OCI-LY3 (cell line): ENCODE measurements at regions not wholly inside any gene's neighbourhood (a gene's known extent, or its start where the extent isn't known, plus 50 kb on each side); places are given as distances from the start of the nearest gene placed in this dataset.

Experiments
- H2AFZ ChIP-seq: fragments of 200-600, 300-600 bp; shearing (Covaris generic); 2 replicates; pipeline ENCODE4 v1.6.0; 2014; ENCODE audit warnings: antibody characterized with exemption, low read depth, low read length
- H3K27ac ChIP-seq: fragments of 200-600, 300-600 bp; sonication (generic); 2 replicates; pipeline ENCODE4 v1.5.1; 2014; ENCODE audit warnings: mild to moderate bottlenecking, low read length, moderate library complexity, mixed read lengths
- H3K27me3 ChIP-seq: fragments of 200-600, 300-600 bp; sonication (generic); 2 replicates; pipeline ENCODE4 v1.6.1; 2014; ENCODE audit warnings: low read depth, low read length, mixed read lengths
- H3K36me3 ChIP-seq: fragments of 200-600, 300-600 bp; sonication (generic); replicated peaks from 2 replicates; pipeline ENCODE3; 2014; ENCODE audit warnings: low read depth, low read length, mixed read lengths
- H3K4me1 ChIP-seq: fragments of 300-600, 200-600 bp; sonication (generic); 2 replicates; pipeline ENCODE4 v1.6.1; 2014; ENCODE audit warnings: low read length, mixed read lengths
- H3K4me2 ChIP-seq: fragments of 200-600, 300-600 bp; sonication (generic); 2 replicates; pipeline ENCODE4 v1.6.1; 2014; ENCODE audit warnings: low read length, mixed read lengths
- H3K4me3 ChIP-seq: fragments of 300-600, 200-600 bp; sonication (generic); 2 replicates; pipeline ENCODE4 v1.5.1; 2014; ENCODE audit warnings: antibody characterized with exemption, mild to moderate bottlenecking, low read length, moderate library complexity
- H3K79me2 ChIP-seq: fragments of 300-600, 200-600 bp; shearing (Covaris generic); 2 replicates; pipeline ENCODE4 v1.6.1; 2014; ENCODE audit warnings: mild to moderate bottlenecking, low read length, mixed read lengths
- H3K9ac ChIP-seq: fragments of 300-600, 200-600 bp; shearing (Covaris generic); 2 replicates; pipeline ENCODE4 v1.6.0; 2014; ENCODE audit warnings: mild to moderate bottlenecking, low read length, moderate library complexity
- H3K9me3 ChIP-seq: fragments of 200-600, 300-600 bp; shearing (Covaris generic); 2 replicates; pipeline ENCODE4 v1.6.1; 2014; ENCODE audit warnings: low read length, mixed read lengths; ENCODE audit not compliant: insufficient read depth
- H4K20me1 ChIP-seq: fragments of 200-600, 300-600 bp; sonication (generic); 2 replicates; pipeline ENCODE4 v1.6.1; 2016; ENCODE audit warnings: low read length, mixed read lengths; ENCODE audit not compliant: insufficient read depth
- EZH2phosphoT487 ChIP-seq: fragments of 200-600 bp; shearing (Covaris generic); IDR thresholded peaks from 2 replicates; pipeline ENCODE4 v1.6.1; 2018; ENCODE audit warnings: antibody characterized with exemption, mixed run types, low read depth
- TF ChIP-seq, protein P1 (sequence below): fragments of 200-600, 300-600 bp; sonication (generic); IDR thresholded peaks from 2 replicates; pipeline ENCODE4 v1.5.1; 2014; ENCODE audit warnings: antibody characterized with exemption, low read length, low read depth

DNA sequence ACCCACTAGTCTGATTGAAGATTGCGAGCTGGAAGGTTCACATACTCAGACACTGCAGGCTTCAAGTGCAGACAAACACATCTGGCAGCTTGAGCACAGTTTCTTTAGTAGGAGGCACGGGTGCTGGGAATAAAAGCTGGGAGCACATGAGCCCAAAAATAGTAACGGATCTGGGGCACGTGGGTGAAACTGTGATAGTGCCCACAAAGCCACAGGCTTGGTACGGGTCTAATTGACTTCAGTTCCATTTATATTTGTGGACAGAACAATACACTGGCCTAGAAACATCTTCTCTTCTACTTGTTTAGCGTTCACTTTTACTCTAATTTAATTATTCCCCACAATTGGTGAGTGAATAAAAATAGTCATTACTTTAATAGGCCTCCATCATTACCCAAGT lies 2370.7 kb downstream of the PCDH7 start:
- H3K9me3 ChIP-seq: no peaks in the 10 kb centered on the region
- H3K27ac ChIP-seq: no peak overlapping the region
- no peak overlapping the region for H3K4me2 ChIP-seq

DNA sequence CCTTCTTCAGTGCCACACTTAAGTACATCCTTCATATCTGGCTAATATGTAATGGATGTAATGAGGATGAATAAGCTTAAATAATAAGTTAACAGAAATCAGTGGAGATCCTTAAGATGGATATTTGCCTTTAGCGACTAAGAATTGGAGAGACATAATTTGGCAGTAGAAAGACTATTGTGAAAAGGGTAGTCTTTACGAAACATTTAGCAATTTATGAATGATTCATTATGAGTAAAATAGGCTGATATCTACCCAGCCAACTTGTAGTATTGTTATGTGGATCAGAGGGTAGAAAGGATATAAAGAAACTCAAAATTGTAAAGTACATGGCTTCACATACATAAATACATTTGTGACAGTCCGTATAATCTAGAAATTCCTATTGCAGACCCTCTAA lies 2371.8 kb downstream of the PCDH7 start:
- H4K20me1 ChIP-seq: no peaks in the 10 kb centered on the region
- H3K4me3 ChIP-seq: no peak overlapping the region
- H3K9me3 ChIP-seq: no peaks in the 10 kb centered on the region
- H3K79me2 ChIP-seq: no peaks in the 10 kb centered on the region
- no peak overlapping the region for H3K27ac ChIP-seq
- H3K4me1 ChIP-seq: no peaks in the 10 kb centered on the region
- no peak for TF ChIP-seq EZH2phosphoT487
- TF ChIP-seq, protein P1, sequence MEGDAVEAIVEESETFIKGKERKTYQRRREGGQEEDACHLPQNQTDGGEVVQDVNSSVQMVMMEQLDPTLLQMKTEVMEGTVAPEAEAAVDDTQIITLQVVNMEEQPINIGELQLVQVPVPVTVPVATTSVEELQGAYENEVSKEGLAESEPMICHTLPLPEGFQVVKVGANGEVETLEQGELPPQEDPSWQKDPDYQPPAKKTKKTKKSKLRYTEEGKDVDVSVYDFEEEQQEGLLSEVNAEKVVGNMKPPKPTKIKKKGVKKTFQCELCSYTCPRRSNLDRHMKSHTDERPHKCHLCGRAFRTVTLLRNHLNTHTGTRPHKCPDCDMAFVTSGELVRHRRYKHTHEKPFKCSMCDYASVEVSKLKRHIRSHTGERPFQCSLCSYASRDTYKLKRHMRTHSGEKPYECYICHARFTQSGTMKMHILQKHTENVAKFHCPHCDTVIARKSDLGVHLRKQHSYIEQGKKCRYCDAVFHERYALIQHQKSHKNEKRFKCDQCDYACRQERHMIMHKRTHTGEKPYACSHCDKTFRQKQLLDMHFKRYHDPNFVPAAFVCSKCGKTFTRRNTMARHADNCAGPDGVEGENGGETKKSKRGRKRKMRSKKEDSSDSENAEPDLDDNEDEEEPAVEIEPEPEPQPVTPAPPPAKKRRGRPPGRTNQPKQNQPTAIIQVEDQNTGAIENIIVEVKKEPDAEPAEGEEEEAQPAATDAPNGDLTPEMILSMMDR: no peak
- no peaks in the 10 kb centered on the region for H3K36me3 ChIP-seq
- no peak overlapping the region for H3K4me2 ChIP-seq
- no peak overlapping the region for H3K9ac ChIP-seq
- H3K27me3 ChIP-seq: no peaks in the 10 kb centered on the region
- H2AFZ ChIP-seq: no peak overlapping the region

More for the DNA sequence above, 2370.7 kb downstream of the PCDH7 start:
- Histone ChIP-seq H3K9ac (no peak overlapping the region), H3K4me3 (no peak overlapping the region), H3K36me3 (no peaks in the 10 kb centered on the region), H4K20me1 (no peaks in the 10 kb centered on the region), H3K79me2 (no peaks in the 10 kb centered on the region), H3K27me3 (no peaks in the 10 kb centered on the region), H2AFZ (0 out of 2 replicates have a peak overlapping the region, but pooled peaks have one; percentile 8), H3K4me1 (no peaks in the 10 kb centered on the region)
- no peak for TF ChIP-seq EZH2phosphoT487

DNA sequence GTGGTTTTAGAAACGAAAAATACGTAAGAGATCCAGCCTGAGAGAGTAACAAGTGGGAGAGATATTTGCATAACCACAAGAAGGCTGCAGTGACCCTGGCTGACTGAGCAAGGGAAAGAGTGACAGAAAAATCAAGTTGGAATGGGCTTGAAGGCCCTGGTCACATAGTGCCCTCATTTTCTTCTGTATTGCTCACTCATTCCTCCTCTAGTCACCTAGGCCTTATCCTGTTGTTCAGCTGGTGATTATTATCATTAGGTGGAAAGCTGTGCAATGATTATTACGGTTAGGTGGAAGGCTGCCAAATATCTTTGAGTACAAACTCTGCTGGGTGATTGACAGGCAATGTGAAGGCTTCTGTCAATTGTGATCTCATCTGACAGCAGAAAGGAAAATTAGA lies 2384.1 kb downstream of the PCDH7 start:
- no peak overlapping the region for H3K27ac ChIP-seq
- H3K27me3 ChIP-seq: no peaks in the 10 kb centered on the region
- H3K4me3 ChIP-seq: no peak overlapping the region
- peaks cover 14% of the 10 kb centered on the region for H3K4me1 ChIP-seq
- H3K36me3 ChIP-seq: no peaks in the 10 kb centered on the region
- H3K9ac ChIP-seq: no peak overlapping the region
- no peak for TF ChIP-seq EZH2phosphoT487
- TF ChIP-seq, protein P1: no peak
- peak overlapping the region; percentile 14 for H3K4me2 ChIP-seq
- H3K79me2 ChIP-seq: no peaks in the 10 kb centered on the region
- no peaks in the 10 kb centered on the region for H4K20me1 ChIP-seq
- no peaks in the 10 kb centered on the region for H3K9me3 ChIP-seq
- no peak overlapping the region for H2AFZ ChIP-seq

DNA sequence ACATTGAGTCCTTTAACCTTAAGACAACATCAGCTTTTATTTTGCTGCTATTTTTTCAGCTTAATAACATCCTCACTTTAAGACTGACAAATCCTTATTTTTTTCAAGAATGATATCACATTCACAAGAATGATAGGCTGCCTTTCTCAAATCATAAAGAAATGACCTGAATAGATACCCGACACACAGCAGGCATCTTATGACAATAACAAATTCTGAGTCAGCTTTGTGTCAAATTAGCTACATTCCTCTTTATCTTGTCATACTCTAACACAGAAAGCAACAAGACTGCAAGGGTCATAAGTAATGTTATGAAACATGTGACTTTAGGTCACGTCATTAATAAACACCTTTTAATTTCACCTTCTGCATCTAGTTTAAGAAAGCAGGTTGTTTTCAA lies 2387.6 kb downstream of the PCDH7 start:
- Histone ChIP-seq H3K9me3 (no peaks in the 10 kb centered on the region), H2AFZ (no peak overlapping the region), H4K20me1 (no peaks in the 10 kb centered on the region), H3K9ac (no peak overlapping the region), H3K36me3 (no peaks in the 10 kb centered on the region), H3K27me3 (no peaks in the 10 kb centered on the region), H3K4me2 (no peak overlapping the region), H3K79me2 (no peaks in the 10 kb centered on the region), H3K4me1 (peaks cover 14% of the 10 kb centered on the region), H3K27ac (no peak overlapping the region), H3K4me3 (no peak overlapping the region)
- TF ChIP-seq EZH2phosphoT487: no peak
- TF ChIP-seq, protein P1: no peak

DNA sequence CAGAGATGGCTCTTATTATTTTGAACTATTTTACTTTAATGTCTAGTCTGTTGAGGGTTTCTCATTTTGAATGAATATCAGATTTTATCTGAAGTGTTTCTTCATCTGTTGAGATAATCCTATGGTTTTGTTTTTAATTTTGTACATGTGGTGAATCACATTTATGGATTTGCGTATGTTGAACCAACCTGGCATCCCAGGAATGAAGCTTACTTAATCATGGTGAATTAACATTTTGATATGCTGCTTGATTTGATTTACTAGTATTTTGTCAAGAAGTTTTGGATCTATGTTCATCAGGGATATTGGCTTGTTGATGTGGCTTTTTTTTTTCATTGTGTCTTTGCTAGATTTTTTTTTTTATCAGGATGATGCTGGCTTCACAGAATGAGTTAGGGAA lies 2390.9 kb downstream of the PCDH7 start:
- no peak overlapping the region for H3K9ac ChIP-seq
- H3K79me2 ChIP-seq: no peaks in the 10 kb centered on the region
- no peaks in the 10 kb centered on the region for H3K9me3 ChIP-seq
- no peaks in the 10 kb centered on the region for H3K36me3 ChIP-seq
- no peaks in the 10 kb centered on the region for H4K20me1 ChIP-seq
- H3K4me1 ChIP-seq: peaks cover 4% of the 10 kb centered on the region
- TF ChIP-seq EZH2phosphoT487: no peak
- TF ChIP-seq, protein P1: no peak
- no peak overlapping the region for H3K4me3 ChIP-seq
- H3K4me2 ChIP-seq: no peak overlapping the region
- no peaks in the 10 kb centered on the region for H3K27me3 ChIP-seq
- H2AFZ ChIP-seq: no peak overlapping the region
- H3K27ac ChIP-seq: no peak overlapping the region
